ENCODE measurements at regions not wholly inside any gene's neighbourhood (a gene's known extent, or its start where the extent isn't known, plus 50 kb on each side); places are given as distances from the start of the nearest gene placed in this dataset.

- TF ChIP-seq, protein P1, sequence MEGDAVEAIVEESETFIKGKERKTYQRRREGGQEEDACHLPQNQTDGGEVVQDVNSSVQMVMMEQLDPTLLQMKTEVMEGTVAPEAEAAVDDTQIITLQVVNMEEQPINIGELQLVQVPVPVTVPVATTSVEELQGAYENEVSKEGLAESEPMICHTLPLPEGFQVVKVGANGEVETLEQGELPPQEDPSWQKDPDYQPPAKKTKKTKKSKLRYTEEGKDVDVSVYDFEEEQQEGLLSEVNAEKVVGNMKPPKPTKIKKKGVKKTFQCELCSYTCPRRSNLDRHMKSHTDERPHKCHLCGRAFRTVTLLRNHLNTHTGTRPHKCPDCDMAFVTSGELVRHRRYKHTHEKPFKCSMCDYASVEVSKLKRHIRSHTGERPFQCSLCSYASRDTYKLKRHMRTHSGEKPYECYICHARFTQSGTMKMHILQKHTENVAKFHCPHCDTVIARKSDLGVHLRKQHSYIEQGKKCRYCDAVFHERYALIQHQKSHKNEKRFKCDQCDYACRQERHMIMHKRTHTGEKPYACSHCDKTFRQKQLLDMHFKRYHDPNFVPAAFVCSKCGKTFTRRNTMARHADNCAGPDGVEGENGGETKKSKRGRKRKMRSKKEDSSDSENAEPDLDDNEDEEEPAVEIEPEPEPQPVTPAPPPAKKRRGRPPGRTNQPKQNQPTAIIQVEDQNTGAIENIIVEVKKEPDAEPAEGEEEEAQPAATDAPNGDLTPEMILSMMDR (IDR thresholded peaks at IDR 0.05; ENCODE audit: poor library complexity, severe bottlenecking) = no peak
- no peak for TF ChIP-seq POLR2AphosphoS5 (IDR thresholded peaks at IDR 0.05)
- no peak for TF ChIP-seq TAF1 (IDR thresholded peaks at IDR 0.05; ENCODE audit: low read depth)
- no peak for TF ChIP-seq EZH2 (IDR thresholded peaks at IDR 0.05; ENCODE audit: borderline replicate concordance, insufficient read depth, low read length, poor library complexity, severe bottlenecking)
- no peak for TF ChIP-seq EP300 (conservative IDR thresholded peaks at IDR 0.05; ENCODE audit: poor library complexity, severe bottlenecking)
- TF ChIP-seq SMC3 (conservative IDR thresholded peaks at IDR 0.05; ENCODE audit: poor library complexity) = no peak
- no peak for TF ChIP-seq RAD21 (conservative IDR thresholded peaks at IDR 0.05)
- TF ChIP-seq, protein P2, sequence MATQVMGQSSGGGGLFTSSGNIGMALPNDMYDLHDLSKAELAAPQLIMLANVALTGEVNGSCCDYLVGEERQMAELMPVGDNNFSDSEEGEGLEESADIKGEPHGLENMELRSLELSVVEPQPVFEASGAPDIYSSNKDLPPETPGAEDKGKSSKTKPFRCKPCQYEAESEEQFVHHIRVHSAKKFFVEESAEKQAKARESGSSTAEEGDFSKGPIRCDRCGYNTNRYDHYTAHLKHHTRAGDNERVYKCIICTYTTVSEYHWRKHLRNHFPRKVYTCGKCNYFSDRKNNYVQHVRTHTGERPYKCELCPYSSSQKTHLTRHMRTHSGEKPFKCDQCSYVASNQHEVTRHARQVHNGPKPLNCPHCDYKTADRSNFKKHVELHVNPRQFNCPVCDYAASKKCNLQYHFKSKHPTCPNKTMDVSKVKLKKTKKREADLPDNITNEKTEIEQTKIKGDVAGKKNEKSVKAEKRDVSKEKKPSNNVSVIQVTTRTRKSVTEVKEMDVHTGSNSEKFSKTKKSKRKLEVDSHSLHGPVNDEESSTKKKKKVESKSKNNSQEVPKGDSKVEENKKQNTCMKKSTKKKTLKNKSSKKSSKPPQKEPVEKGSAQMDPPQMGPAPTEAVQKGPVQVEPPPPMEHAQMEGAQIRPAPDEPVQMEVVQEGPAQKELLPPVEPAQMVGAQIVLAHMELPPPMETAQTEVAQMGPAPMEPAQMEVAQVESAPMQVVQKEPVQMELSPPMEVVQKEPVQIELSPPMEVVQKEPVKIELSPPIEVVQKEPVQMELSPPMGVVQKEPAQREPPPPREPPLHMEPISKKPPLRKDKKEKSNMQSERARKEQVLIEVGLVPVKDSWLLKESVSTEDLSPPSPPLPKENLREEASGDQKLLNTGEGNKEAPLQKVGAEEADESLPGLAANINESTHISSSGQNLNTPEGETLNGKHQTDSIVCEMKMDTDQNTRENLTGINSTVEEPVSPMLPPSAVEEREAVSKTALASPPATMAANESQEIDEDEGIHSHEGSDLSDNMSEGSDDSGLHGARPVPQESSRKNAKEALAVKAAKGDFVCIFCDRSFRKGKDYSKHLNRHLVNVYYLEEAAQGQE (IDR thresholded peaks at IDR 0.05; ENCODE audit: borderline replicate concordance) = no peak
- no peak for TF ChIP-seq MXI1 (conservative IDR thresholded peaks at IDR 0.05; ENCODE audit: poor library complexity, severe bottlenecking)
These were observed 113.4 kb downstream of the HLX start for GRCh38 chr1:220992705-220993052.
